H1 (cell line): ENCODE measurements at regions not wholly inside any gene's neighbourhood (a gene's known extent, or its start where the extent isn't known, plus 50 kb on each side); places are given as distances from the start of the nearest gene placed in this dataset.

Experiments used
- CTCF ChIA-PET: fragments of 300-600 bp; sonication (Branson Sonifier 250); formaldehyde crosslinking; loops from one replicate; lab custom pipeline; 2021; ENCODE audit not compliant: partially characterized antibody; lab: Charles Lee
- POLR2A ChIA-PET: fragments of 300-600 bp; sonication (Branson Sonifier 250); formaldehyde crosslinking; loops from one replicate; lab custom pipeline; 2021; ENCODE audit warnings: inconsistent platforms; ENCODE audit not compliant: partially characterized antibody; lab: Charles Lee
- DNase-seq, 2 experiments: peaks; one replicate each; pipeline versions ENCODE4 v3.0.0 to v3.0.0-alpha.2; 2010 to 2022; ENCODE audit warnings: low spot score in 2 of 2, low read depth in 1 of 2, mixed read lengths in 1 of 2
- FAIRE-seq: peaks from 2 replicates; lab custom pipeline; 2011; peaks lifted over from hg19 to GRCh38; lab: Jason Lieb, UNC
- H2AFZ ChIP-seq: 2 replicates; pipeline ENCODE4 v1.8.1; 2012; ENCODE audit warnings: low read length, inconsistent platforms
- H2AK5ac ChIP-seq: 2 replicates; pipeline ENCODE4 v1.6.1; 2013; ENCODE audit warnings: low read depth, low read length
- H2BK120ac ChIP-seq: replicated peaks from 2 replicates; pipeline ENCODE3; 2013; ENCODE audit warnings: low read depth, low read length, inconsistent platforms
- H2BK12ac ChIP-seq: 2 replicates; pipeline ENCODE4 v1.6.1; 2013; ENCODE audit warnings: low read depth, low read length
- H2BK15ac ChIP-seq: 2 replicates; pipeline ENCODE4 v1.6.1; 2013; ENCODE audit warnings: low read length
- H2BK20ac ChIP-seq: 2 replicates; pipeline ENCODE4 v1.6.1; 2013; ENCODE audit warnings: low read length
- H2BK5ac ChIP-seq: 2 replicates; pipeline ENCODE4 v1.6.1; 2013; ENCODE audit warnings: low read depth, low read length
- H3K14ac ChIP-seq: 2 replicates; pipeline ENCODE4 v1.6.1; 2013; ENCODE audit warnings: inconsistent platforms; ENCODE audit not compliant: insufficient read length
- H3K18ac ChIP-seq: 2 replicates; pipeline ENCODE4 v1.6.1; 2013; ENCODE audit warnings: low read length; ENCODE audit errors: extremely low read depth
- H3K23ac ChIP-seq: 2 replicates; pipeline ENCODE4 v1.6.1; 2013; ENCODE audit warnings: inconsistent platforms; ENCODE audit not compliant: insufficient read length
- H3K23me2 ChIP-seq: 2 replicates; pipeline ENCODE4 v1.6.1; 2013; ENCODE audit warnings: low read depth, low read length
- H3K27ac ChIP-seq: 2 replicates; pipeline ENCODE4 v1.6.1; 2011; ENCODE audit warnings: low read depth, low read length, inconsistent platforms
- H3K27me3 ChIP-seq, 4 experiments: replicated peaks in 1 of 4; 1 replicate in 1 of 4; 2 replicates in 3 of 4; pipeline versions ENCODE4 v1.6.1 to v1.8.1; 2011 to 2013; ENCODE audit warnings: low read length in 3 of 4, mild to moderate bottlenecking in 3 of 4, inconsistent platforms in 2 of 4, mixed read lengths in 2 of 4, moderate library complexity in 1 of 4; ENCODE audit not compliant: control insufficient read depth in 3 of 4, insufficient read depth in 3 of 4; ENCODE audit errors: extremely low read depth in 1 of 4
- H3K36me3 ChIP-seq, 4 experiments: 2 replicates each; pipeline versions ENCODE4 v1.6.1 to v1.8.1; 2011 to 2013; ENCODE audit warnings: mild to moderate bottlenecking in 4 of 4, low read length in 3 of 4, moderate library complexity in 2 of 4, control low read depth in 1 of 4, inconsistent platforms in 1 of 4; ENCODE audit not compliant: insufficient read depth in 4 of 4, control insufficient read depth in 2 of 4
- H3K4ac ChIP-seq: replicated peaks from 2 replicates; pipeline ENCODE3; 2013; ENCODE audit warnings: low read length, low read depth, mixed read lengths, inconsistent platforms; ENCODE audit not compliant: insufficient read length
- H3K4me1 ChIP-seq, 4 experiments: replicated peaks in 1 of 4; 1 replicate in 1 of 4; 2 replicates in 3 of 4; pipeline versions ENCODE4 v1.6.1 to v1.8.1; 2011 to 2013; ENCODE audit warnings: low read length in 3 of 4, inconsistent platforms in 2 of 4, mixed read lengths in 1 of 4; ENCODE audit not compliant: insufficient read depth in 4 of 4, control insufficient read depth in 3 of 4
- H3K4me2 ChIP-seq, 2 experiments: 2 replicates each; pipeline versions ENCODE4 v1.6.1 to v1.8.1; 2011 to 2013; ENCODE audit warnings: low read depth in 2 of 2, low read length in 2 of 2, control low read depth in 1 of 2, inconsistent platforms in 1 of 2, mild to moderate bottlenecking in 1 of 2; ENCODE audit not compliant: insufficient read depth in 1 of 2
- H3K4me3 ChIP-seq, 4 experiments: fragments of 200-600, 300-600 bp in 1 of 4; sonication (generic), shearing (Covaris generic), sonication (Bioruptor Twin) in 1 of 4; 2 replicates each; pipeline versions ENCODE4 v1.5.1 to v1.8.1; 2011 to 2016; ENCODE audit warnings: low read length in 4 of 4, low read depth in 3 of 4, control low read depth in 2 of 4, inconsistent platforms in 2 of 4, mild to moderate bottlenecking in 2 of 4, mixed read lengths in 1 of 4, moderate library complexity in 1 of 4; ENCODE audit not compliant: insufficient read depth in 2 of 4; ENCODE audit errors: extremely low read depth in 1 of 4
- H3K56ac ChIP-seq: replicated peaks from 2 replicates; pipeline ENCODE3; 2013; ENCODE audit warnings: low read depth, mild to moderate bottlenecking, mixed read lengths, low read length, inconsistent platforms; ENCODE audit not compliant: insufficient read length
- H3K79me1 ChIP-seq: 2 replicates; pipeline ENCODE4 v1.6.1; 2013; ENCODE audit warnings: low read depth, low read length, control low read depth
- H3K79me2 ChIP-seq, 2 experiments: 2 replicates each; pipeline versions ENCODE4 v1.6.1 to v1.8.1; 2012 to 2013; ENCODE audit warnings: low read length in 2 of 2, mild to moderate bottlenecking in 2 of 2, inconsistent platforms in 1 of 2; ENCODE audit not compliant: insufficient read depth in 2 of 2, control insufficient read depth in 1 of 2
- H3K9ac ChIP-seq, 4 experiments: replicated peaks in 1 of 4; 1 replicate in 1 of 4; 2 replicates in 3 of 4; pipeline versions ENCODE4 v1.6.1 to v1.8.1; 2011 to 2013; ENCODE audit warnings: low read depth in 3 of 4, low read length in 3 of 4, control low read depth in 2 of 4, mild to moderate bottlenecking in 2 of 4, moderate library complexity in 2 of 4, inconsistent platforms in 1 of 4; ENCODE audit errors: extremely low read depth in 1 of 4
- H3K9me3 ChIP-seq, 2 experiments: 2 replicates each; pipeline versions ENCODE4 v1.6.1 to v1.8.1; 2012 to 2013; ENCODE audit warnings: mild to moderate bottlenecking in 2 of 2, moderate library complexity in 2 of 2, control low read depth in 1 of 2, inconsistent platforms in 1 of 2, low read depth in 1 of 2, low read length in 1 of 2, mixed read lengths in 1 of 2; ENCODE audit not compliant: insufficient read depth in 2 of 2
- H4K20me1 ChIP-seq, 2 experiments: replicated peaks in 1 of 2; 2 replicates each; pipeline versions ENCODE3 to v1.8.1; 2011 to 2013; ENCODE audit warnings: inconsistent platforms in 2 of 2, low read length in 2 of 2, mild to moderate bottlenecking in 1 of 2; ENCODE audit not compliant: insufficient read depth in 2 of 2, control insufficient read depth in 1 of 2
- H4K5ac ChIP-seq: 2 replicates; pipeline ENCODE4 v1.6.1; 2013; ENCODE audit warnings: low read length, low read depth, mixed read lengths, inconsistent platforms; ENCODE audit not compliant: insufficient read length
- H4K8ac ChIP-seq: 2 replicates; pipeline ENCODE4 v1.8.0; 2013; ENCODE audit warnings: mild to moderate bottlenecking, moderate library complexity, low read length, inconsistent platforms; ENCODE audit not compliant: insufficient read depth; ENCODE audit errors: extremely low read depth
- H4K91ac ChIP-seq: replicated peaks from 2 replicates; pipeline ENCODE3; 2013; ENCODE audit warnings: low read length, mixed read lengths, inconsistent platforms; ENCODE audit not compliant: insufficient read length
- BCL11A ChIP-seq, 2 experiments: IDR thresholded peaks; one replicate each; pipeline ENCODE4 v1.6.1; 2011; ENCODE audit warnings: low read depth in 2 of 2, low read length in 2 of 2, mild to moderate bottlenecking in 2 of 2
- CHD2 ChIP-seq: IDR thresholded peaks from 2 replicates; pipeline ENCODE4 v1.6.1; 2012; ENCODE audit warnings: low read length, improper control_type of control experiment
- FOSL1 ChIP-seq: IDR thresholded peaks from 2 replicates; pipeline ENCODE4 v1.6.1; 2011; ENCODE audit warnings: mild to moderate bottlenecking, low read depth, low read length, moderate library complexity; ENCODE audit not compliant: insufficient read depth
- NANOG ChIP-seq: IDR thresholded peaks from 2 replicates; pipeline ENCODE4 v1.6.1; 2011; ENCODE audit warnings: low read length, low read depth, mild to moderate bottlenecking, inconsistent platforms; ENCODE audit not compliant: insufficient read depth, poor library complexity, severe bottlenecking
- POLR2A ChIP-seq, 2 experiments: IDR thresholded peaks; 1 replicate in 1 of 2; 2 replicates in 1 of 2; pipeline ENCODE4 v1.6.1; 2011; ENCODE audit warnings: low read depth in 2 of 2, low read length in 2 of 2, mild to moderate bottlenecking in 2 of 2; ENCODE audit errors: control extremely low read depth in 1 of 2
- RBBP5 ChIP-seq: IDR thresholded peaks from 2 replicates; pipeline ENCODE4 v1.7.1; 2012; ENCODE audit warnings: low read depth, mild to moderate bottlenecking, inconsistent platforms, low read length, moderate library complexity, borderline replicate concordance
- RNF2 ChIP-seq: fragments of 200-900, 300-1000 bp; sonication (generic); IDR thresholded peaks from 2 replicates; pipeline ENCODE4 v1.7.1; 2016; ENCODE audit warnings: borderline replicate concordance, low read depth, mild to moderate bottlenecking, antibody characterized with exemption, low read length; ENCODE audit not compliant: poor library complexity, severe bottlenecking; ENCODE audit errors: missing control alignments
- SP4 ChIP-seq: IDR thresholded peaks from 2 replicates; pipeline ENCODE4 v1.6.1; 2012; ENCODE audit warnings: low read length, inconsistent platforms
- SRF ChIP-seq: IDR thresholded peaks from 2 replicates; pipeline ENCODE4 v1.6.1; 2011; ENCODE audit warnings: mild to moderate bottlenecking, low read depth, low read length, moderate library complexity
- TAF1 ChIP-seq: IDR thresholded peaks from 2 replicates; pipeline ENCODE4 v1.6.1; 2011; ENCODE audit warnings: mild to moderate bottlenecking, low read depth, low read length
- TEAD4 ChIP-seq: IDR thresholded peaks from 2 replicates; pipeline ENCODE4 v1.6.1; 2012; ENCODE audit warnings: low read depth, low read length, inconsistent platforms, mixed read lengths
- YY1 ChIP-seq: IDR thresholded peaks from 2 replicates; pipeline ENCODE4 v1.6.1; 2011; ENCODE audit warnings: low read depth, mild to moderate bottlenecking, low read length
- WGBS, 2 experiments: shearing (Covaris generic) in 1 of 2; methylation state at CpG; one replicate each; pipeline versions ENCODE4 v1.1.6 to v1.1.7; 2013 to 2015; ENCODE audit warnings: low lambda C conversion rate in 2 of 2, mixed read lengths in 2 of 2, inconsistent platforms in 1 of 2, low coverage in 1 of 2, missing lambda C conversion rate in 1 of 2; ENCODE audit not compliant: insufficient replicate concordance in 2 of 2, insufficient coverage in 1 of 2, insufficient read length in 1 of 2; ENCODE audit errors: extremely low coverage in 1 of 2, missing lambda C conversion rate in 1 of 2; 5-methylcytosine and 5-hydroxymethylcytosine counted together
- TF ChIP-seq, protein P1 (sequence below): IDR thresholded peaks from 2 replicates; pipeline ENCODE4 v1.6.1; 2011; ENCODE audit warnings: low read length, improper control_type of control experiment

- ChIA-PET CTCF (no interaction called here), POLR2A (no interaction called here)
- Histone ChIP-seq H2AK5ac (no peak overlapping the region), H2BK5ac (no peak overlapping the region), H3K79me2 (no peaks in the 10 kb centered on the region), H3K56ac (no peak overlapping the region), H3K9ac (no peak overlapping the region), H3K23me2 (no peaks in the 10 kb centered on the region), H3K9me3 (no peaks in the 10 kb centered on the region; a peak in 1 of 4 replicates), H2BK15ac (no peak overlapping the region), H3K18ac (no peak overlapping the region), H2BK12ac (no peak overlapping the region), H2BK20ac (no peak overlapping the region), H4K8ac (no peak overlapping the region), H4K20me1 (peaks cover 0 to 2% of the 10 kb centered on the region in 2 experiments), H3K23ac (no peak overlapping the region), H2BK120ac (no peak overlapping the region), H4K5ac (no peak overlapping the region), H3K4me1 (no peaks in the 10 kb centered on the region; a peak in 1 of 7 replicates), H2AFZ (no peak overlapping the region), H3K4ac (no peak overlapping the region), H3K27ac (no peak overlapping the region), H4K91ac (no peak overlapping the region), H3K4me3 (no peak overlapping the region), H3K79me1 (no peaks in the 10 kb centered on the region), H3K14ac (no peak overlapping the region), H3K36me3 (no peaks in the 10 kb centered on the region), H3K27me3 (no peaks in the 10 kb centered on the region; a peak in 1 of 7 replicates), H3K4me2 (no peak overlapping the region)
- WGBS, 2 experiments = 91% methylated on average over 19 of the region's 19 CpGs; no CpG with 5 or more reads in 1 of the 2 experiments
- FAIRE-seq = no peak
- no peak for DNase-seq
- TF ChIP-seq NANOG (no peak), BCL11A (IDR thresholded peaks at IDR 0.05; ENCODE audit: low read depth in 2 of 2, low read length in 2 of 2) (no peak), RBBP5 (no peak), RNF2 (no peak), SRF (no peak), FOSL1 (no peak), SP4 (no peak), CHD2 (no peak), TEAD4 (no peak), YY1 (no peak), TAF1 (no peak), POLR2A (IDR thresholded peaks at IDR 0.05; ENCODE audit: control extremely low read depth in 1 of 2, low read depth in 2 of 2, low read length in 2 of 2) (no peak)
- TF ChIP-seq, protein P1, sequence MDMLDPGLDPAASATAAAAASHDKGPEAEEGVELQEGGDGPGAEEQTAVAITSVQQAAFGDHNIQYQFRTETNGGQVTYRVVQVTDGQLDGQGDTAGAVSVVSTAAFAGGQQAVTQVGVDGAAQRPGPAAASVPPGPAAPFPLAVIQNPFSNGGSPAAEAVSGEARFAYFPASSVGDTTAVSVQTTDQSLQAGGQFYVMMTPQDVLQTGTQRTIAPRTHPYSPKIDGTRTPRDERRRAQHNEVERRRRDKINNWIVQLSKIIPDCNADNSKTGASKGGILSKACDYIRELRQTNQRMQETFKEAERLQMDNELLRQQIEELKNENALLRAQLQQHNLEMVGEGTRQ = no peak
Measured at GRCh38 chr22:48438800-48439559, 1388.7 kb downstream of the BRD1 start.
